DMS79 (cell line): ENCODE measurements at regions not wholly inside any gene's neighbourhood (a gene's known extent, or its start where the extent isn't known, plus 50 kb on each side); places are given as distances from the start of the nearest gene placed in this dataset.

ENCODE experiments used
- DNase-seq: peaks from one replicate; lab custom pipeline; 2025; lab: John Stamatoyannopoulos, UW

DNA sequence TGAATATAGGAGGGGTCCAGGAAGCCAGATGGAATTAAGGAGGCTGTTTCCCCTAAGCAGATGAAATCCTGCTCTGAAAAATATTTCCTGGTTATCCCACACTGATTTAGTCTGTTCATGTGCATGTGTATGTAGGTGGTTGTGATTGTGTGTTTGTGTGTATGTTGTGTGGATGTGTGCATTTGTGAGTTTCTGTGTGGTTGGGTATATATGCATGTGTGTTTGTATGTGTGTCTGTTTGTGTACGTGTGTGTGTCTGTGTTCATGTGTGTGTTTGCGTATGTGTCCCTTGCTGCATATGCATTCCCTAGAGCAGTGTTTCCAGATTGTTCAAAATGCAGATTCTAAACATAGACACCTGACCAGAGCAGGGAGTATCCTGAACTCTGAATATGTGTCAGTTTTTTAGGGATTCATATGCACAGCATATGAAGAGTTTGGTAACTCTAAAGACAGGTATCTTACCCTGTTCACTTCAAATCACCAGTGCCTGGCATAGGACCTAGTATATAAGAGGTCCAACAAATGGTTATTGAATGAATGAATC lies 239.8 kb downstream of the MAFB start:
- DNase-seq = no peak

DNA sequence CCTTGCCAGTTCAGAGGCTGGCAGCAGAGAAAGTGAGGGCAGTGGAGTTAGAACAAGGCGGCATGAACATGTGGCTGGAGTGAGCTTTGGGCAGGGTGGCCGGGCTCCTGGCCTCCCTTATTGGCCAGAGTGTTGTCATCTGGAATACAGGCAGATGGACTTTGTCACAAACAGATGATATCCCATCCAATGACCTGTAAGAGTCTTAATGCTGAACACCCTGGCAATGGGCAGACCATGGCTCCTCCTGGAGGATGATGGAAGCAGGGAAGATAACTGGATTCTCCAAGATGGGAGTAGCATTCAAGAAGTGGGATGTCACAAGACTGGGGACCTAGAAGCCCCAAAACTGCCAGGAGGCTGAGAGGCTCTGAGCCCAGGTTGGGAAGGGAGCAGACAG lies 242.1 kb downstream of the MAFB start:
- DNase-seq = no peak

DNA sequence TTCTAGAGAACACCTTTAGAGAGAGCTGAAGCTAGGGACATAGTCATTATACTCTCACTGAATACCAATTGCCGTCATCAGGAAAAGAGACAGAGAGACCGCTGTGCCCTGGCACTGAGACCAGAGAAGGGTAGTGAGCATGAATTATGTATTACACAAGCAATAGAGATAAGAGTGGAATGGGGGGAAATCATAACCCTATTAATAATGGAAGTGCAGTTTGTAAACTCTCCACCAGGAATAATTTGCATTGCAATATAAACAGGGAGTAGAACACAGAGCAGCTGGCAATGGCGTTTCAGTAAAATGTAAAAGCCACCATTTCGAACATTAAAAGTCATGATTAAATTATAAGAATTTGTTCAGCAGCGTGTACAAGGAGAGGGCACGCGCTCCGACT lies 244.5 kb downstream of the MAFB start:
- no peak for DNase-seq

DNA sequence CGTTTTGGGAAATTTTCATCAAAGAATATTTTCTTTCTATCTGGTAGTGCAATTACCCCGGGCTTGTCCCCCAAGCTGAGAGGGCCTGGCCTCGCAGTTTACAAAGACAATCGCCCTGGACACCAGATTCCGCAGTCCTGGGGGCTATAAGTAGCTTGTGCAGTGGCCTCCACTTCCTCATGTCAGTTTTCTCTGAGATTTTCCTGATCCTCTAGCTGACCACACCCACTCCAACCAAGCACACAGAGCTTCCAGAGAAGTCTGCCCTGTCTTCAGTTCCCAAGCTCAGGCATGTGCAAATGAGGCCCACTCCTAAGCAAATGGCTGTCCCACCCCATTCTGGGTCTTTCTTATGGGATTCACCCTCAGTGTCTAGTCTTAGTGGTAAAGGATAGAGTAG lies 245.3 kb downstream of the MAFB start:
- DNase-seq = no peak

DNA sequence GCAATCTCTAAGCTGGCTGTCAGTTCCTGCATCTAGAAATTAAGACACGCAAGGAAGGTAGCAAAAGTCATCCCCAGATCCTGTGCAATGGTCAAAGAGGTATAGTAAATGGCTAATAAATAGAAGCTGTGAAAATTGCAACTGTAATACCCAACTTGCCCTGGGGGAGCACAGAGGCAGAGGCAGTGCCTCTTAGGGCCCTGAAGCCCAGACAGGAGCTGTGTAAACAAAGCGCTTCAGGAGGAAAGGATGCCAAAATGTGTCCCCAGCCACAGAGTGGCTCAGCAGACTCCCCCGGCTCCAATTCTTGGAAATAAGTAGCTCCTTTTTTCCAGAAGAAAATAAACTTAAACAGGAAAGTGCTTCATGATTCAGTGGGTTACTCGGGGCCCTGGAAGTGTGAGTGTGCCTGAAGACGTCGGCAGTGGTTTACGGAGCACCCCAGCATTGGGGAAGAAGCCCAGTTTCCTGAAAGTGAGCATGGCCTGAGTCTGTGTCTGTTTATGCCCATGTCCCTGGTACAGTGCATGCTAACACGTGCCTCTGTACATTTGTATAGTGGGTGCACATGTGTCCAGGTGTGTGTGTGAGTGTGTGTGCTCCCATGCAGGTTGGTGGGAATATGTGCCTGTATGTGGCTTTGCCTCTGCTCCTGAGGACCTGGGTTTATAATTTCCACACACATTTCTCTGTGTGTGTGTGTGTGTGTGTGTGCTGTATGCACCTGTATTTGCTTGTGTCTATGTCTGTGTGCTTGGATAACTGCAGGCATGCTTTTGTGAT lies 246.7 kb downstream of the MAFB start:
- no peak for DNase-seq

DNA sequence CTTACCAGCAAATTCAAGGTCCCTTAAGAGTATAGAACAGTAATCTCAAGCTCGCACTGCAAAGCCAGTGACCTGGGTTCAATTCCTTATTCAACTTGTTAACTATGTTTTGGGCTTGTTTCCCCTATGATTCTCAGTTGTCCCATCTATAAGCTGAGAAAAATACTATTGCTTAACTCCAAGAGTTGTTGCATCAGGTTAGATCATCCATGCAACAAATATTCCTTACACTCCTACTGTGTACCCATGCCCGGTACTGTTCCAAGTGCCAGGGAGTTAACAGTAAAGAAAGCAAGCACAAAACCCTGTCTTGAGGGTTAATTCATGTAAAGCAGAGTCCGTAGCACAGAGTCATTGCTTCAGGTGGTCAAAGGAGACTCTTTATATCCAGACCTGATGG lies 247.3 kb downstream of the MAFB start:
- DNase-seq = no peak

DNA sequence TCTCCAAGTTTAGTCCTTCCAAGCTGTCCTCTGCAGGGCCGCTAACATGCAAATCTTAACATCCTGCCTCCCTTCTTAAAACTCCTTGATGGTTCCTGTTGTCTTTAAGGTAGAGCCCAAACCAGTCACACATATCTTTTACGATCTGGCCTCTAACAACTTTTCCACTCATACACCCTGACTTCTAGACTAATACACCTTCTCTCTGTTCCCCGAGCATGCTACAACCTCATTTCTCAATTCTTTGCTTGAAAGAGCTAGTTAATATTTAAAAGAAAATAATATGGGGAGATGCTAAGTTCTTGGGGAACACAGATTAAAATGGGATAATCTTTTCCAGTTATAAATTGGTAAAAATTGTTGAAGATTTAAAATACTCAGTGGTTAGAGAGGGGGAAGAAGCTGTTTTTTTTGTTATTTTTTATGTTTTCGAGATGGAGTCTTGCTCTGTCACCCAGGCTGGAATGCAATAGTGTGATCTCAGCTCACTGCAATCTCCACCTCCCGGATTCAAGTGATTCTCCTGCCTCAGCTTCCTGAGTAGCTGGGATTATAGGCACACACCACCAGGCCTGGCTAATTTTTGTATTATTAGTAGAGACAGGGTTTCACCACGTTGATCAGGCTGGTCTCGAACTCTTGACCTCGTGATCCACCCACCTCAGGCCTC lies 250.7 kb downstream of the MAFB start:
- no peak for DNase-seq

DNA sequence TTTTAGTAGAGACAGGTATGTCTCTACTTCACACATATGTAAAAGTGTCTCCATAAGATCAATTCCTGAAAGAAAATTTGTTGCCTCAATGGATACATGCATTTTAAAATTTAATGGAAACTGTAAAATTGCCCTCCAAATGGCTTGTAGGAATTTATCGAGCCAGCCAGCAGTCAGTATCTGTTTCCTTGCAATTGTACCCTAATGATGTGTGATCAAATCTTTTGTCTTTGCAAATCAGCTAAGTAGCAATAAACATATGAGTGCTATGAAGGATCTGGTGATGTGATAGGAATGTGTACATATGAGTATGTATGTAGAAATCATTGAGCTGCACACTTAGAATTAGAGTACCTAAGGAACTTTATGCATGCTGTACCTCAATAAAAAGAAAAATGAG lies 253.0 kb downstream of the MAFB start:
- DNase-seq = no peak

DNA sequence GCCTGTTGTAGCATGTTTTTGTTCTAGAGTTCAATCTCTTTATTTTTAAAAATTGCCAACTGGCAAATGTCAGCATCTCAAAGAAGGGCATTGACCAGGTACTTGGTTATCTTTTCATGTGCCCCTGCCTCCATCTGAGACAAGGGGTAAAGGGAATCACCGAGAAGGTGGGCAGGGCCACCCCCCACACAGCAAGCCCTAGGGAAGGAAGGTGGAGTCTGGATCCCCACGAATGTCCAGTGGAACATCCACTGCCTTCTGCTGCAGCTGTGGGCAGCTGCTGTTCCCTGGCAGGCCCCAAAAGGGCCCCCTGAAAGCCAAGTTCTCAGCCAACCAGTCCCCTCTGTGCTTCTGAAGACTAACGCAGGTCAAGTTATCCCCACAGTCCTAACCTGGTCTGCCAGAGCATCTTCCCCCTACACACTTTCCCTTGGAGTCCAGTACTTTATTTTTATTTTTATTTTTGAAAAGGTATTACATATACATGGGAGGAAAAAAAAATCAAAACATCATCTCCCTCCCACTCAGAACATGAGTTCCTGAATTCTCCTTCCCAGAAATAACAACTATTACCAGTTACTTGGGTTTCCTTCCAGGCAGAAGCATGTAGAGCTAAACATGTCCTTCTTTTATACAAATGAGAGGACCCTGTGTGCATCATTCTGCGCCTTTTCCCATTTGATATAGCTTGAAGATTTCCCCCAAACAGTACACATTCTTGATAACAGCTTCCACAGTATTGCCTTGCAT lies 253.7 kb downstream of the MAFB start:
- DNase-seq = no peak

DNA sequence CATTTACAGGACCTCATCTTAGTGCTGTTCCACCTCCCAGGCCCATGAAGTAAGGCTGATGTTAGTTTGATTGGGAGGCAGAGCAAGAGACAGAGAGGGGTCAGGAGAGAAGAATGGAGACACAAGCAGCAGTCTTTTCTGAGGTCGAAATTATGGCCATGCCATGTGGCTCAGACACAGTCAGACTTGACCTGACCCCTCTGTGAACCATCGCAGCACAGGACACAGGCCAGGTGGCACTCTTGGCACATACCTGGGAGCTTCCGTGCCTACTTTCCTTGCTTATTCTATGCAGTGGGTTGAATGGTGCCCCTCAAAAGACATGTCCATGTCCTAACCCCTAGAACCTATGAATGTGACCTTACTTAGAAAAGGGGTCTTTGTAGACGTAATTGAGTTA lies 254.9 kb downstream of the MAFB start:
- no peak for DNase-seq

DNA sequence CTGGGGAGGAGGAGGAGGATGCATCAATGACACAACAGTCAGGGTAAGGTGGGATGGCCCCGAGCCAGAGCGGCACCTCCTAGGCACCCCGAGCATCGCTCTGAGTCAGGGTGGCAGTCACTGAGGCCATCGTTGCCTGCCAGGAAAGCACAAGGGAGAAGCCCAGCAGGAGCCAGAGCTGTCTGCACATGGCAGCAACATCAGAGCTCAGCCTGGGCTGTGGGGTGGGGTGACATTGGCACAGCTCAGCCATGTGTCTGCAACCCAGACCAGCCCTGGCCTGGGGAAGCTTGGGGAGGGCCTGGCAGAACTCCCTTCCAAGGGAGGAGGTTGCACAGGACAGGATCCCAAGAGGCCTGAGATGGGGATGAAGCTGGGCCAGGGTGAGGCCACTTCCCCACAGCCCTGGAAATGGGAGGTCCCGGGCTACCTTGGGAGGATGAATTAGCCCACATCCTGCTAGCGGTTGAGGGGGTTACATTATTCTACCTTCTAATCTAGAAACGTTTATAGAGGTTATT lies 255.6 kb downstream of the MAFB start:
- no peak for DNase-seq

DNA sequence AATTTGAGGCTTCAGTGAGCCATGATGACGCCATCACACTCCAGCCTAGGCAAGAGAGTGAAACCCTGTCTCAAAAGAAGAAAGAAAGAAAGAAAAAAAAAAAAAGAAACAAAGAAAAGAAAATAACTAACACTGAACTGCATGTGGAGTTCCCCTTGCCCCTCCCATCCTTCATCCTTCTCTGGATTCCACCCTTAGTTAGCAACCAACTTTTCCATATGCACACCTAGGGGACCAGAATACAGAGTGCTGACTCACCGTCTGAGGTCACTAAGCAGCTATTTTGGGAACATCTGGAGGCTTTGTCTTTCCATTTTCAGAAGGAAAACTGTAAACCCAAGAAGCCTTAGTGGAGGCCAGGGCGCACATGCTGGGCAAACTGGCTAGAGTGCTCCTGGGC lies 257.4 kb downstream of the MAFB start:
- DNase-seq = no peak

DNA sequence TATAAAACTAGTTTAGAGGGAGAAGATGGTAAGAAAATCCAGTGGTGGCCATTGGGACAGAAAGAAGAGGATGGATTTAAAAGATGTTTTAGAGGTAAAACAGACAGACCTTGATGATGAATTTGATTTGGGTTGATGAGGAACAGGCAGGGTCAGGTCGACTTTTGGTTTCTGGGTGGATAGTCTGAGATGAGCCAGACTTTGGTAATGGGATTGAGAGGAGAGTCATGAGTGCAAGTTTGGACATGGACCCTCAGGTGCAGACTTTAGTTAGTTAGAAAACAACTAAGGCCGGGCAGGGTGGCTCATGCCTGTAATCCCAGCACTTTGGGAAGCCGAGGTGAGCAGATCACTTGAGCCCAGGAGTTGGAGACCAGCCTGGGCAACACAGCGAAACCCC lies 257.9 kb downstream of the MAFB start:
- no peak for DNase-seq

DNA sequence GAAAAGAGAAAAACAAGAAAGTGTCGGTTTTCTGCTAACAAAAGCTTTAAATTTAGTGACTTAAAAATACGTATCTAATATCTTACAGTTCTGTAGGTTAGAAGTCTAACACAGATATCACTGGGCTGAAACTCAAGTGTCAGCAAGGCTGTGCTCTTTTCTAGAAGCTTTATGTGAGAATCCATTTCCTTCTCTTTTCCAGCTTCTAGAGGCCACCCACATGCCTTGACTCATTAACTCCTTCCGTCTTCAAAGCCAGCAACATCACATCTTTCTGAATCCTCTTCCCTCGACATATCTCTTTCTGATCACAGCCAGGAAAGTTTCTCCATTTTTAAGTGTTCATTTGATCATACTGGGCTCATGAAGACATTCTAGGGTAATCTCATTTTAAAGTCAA lies 262.0 kb downstream of the MAFB start:
- no peak for DNase-seq

DNA sequence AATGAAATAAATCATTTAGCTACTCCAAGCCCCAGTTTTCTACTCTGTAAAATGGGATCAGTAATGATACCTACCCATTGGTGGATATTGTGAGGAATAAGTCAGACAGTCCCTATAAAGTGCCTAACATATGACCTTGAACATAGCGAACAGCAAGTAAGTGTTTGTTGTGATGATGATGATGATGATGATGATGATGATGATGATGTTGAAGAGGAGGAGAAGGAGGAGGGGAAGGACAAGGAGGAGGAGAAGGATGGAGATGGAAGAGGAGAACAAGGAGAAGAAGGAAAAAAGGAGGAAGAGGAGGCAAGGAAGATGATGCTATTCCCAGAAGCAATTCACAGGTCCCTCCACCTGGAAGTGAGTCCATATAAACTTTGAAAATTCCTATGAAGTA lies 264.3 kb downstream of the MAFB start:
- no peak for DNase-seq

DNA sequence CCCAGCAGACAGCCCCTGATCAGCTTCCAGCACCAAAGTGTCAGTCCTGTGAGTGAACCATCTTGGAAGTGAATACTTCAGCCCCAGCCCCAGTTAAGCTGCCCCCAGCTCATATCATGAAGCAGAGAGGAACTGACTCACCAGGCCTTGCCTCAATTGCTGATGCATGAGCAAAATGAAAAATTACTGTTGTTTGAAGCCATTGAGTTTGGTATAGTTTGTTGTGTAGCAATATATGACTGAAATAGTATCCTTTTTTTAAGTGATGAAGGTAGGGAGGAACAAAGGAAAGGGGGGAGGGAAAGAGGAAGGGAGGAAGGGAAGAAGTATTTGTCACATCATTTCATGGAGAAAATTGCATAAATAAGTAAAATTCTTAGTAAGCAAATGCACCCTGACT lies 266.4 kb downstream of the MAFB start:
- no peak for DNase-seq

DNA sequence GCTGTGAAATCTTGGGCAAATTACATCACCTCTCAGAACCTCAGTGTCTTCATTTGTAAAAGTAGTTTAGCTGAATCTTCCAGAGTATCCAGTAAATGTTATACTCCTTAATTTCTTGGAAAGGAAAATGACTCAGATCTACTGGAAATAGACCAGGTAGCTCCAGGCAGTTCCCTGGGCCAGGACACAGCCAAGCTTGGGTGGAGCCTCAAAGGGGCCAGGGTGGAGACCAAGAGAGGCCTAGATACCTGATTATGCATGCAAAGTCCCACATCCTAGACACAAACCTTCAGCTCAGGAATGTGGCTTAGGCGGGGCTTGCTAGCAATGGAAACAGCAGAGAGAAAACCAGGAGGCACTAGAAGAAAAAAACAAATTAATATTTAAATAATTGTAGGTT lies 272.8 kb downstream of the MAFB start:
- no peak for DNase-seq

DNA sequence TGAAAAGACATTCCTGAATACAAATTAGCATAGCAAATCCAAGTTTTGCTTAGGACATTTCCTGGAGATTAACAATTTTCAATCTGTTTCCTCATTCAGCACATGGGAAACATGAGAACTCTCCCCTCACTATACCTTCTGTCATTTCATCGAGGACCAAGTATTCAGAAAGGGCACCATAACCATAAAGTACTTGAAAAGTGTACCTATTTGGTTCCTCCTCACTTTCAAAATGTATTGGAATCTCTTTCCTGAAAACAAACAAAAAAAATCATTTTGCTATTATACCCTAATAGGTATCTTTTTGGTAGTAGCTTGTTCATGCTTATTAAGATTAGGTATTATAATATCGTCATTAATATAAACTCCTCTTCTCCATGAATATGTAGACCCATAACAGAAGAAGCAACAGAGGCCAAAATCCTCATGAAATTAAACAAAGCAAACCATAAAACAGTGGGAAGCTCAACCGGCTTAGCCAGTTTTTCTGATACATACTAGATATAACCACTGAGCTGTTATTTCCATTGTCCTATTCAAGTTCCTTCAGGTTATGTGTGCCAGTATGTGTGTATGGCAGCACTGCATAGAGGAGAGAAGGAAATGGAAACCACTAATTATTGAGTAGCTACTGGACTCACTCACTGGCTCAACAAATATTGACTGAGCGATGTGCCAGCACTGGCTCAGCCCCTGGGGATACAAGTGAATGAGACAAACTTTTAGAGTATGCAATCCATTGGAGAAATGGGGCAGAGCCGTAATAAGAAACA lies 274.0 kb downstream of the MAFB start:
- peak; percentile 9 for DNase-seq

DNA sequence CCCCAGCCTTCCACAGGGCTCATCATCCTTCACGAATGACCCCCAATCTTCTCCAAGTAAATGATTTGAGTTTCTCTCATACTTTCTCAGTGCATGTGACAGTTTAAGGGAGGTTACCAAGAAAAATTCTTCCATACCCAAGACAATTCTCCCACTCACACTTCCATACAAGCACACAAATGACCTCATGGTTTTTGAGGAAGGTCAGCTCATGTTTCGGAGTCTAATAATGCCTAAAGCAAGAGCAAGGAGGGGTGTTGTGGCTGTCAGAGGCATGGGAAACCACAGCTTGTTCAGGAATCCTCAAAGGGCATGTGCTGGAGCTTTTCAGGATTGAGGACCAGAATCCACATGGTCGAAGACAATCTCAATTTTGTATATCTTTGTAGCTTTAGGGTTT lies 279.0 kb downstream of the MAFB start:
- DNase-seq = no peak

DNA sequence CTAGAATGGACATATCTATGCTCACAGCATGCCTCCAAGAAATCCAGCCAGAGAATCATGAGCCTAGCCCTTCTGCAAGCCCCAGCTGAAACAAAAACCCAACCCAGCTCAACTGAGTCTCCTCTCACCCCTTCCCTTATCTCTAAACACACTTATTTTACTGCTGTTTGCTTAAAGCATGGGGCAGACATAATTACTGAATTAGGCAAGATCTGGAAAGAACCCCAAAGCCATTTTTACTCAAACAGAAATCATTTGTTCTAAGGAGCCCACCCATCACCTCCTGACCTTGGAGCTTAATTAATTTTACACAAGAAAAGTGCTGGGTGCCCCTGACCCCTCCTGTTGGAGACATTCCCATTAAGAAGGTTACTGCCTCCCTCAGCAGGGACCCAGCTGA lies 291.6 kb downstream of the MAFB start:
- DNase-seq = no peak

DNA sequence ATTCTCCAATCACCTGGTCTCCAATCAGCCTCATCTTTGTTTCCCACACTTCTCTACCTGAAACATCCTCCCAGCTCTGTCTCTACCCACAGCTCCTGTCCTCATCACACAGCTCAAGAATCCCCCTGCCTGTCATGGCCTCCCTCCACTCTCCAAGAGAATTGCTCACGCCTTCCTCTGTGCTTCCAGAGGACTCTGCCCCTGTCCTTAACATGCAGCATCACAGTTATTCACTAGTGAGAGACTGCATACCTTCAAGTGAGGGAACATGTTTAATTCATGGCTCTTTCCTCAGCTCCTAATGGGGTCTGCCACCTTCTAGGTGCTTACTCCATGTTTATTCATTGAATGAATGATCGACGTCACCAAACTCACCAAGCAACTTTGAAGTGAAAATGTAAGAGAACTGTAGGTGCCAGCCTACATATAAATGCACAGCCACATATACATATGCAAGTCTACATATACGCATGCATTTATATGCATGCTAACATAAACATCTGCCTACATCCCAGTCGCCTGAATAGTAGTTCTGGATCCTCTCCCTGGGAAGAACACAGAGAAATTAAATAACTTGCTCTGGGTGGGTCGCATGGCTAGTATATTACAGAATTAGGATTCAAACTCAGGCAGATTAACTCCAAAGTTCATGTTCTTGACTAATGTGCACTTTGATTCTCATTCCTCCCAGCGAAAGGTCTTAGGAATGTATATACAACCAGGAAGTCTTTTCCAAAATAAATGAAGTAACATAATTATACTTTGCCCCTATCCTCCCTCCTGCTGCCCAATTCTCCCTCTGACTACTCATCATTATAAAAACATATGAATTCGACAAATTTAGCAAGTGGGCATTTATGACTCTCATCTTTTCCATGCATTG lies 295.6 kb downstream of the MAFB start:
- DNase-seq = no peak
